MM.1S (cell line): ENCODE measurements at regions not wholly inside any gene's neighbourhood (a gene's known extent, or its start where the extent isn't known, plus 50 kb on each side); places are given as distances from the start of the nearest gene placed in this dataset.

ENCODE experiments used
- EZH2phosphoT487 ChIP-seq: fragments of 300-600 bp; sonication (generic); IDR thresholded peaks from 2 replicates; pipeline ENCODE4 v1.6.1; 2018; ENCODE audit warnings: antibody characterized with exemption, low read length
- TF ChIP-seq, protein P1 (sequence below): fragments of 300-600 bp; sonication (generic); IDR thresholded peaks from 2 replicates; pipeline ENCODE4 v1.5.1; 2016; ENCODE audit warnings: antibody characterized with exemption, low read length, mixed read lengths

DNA sequence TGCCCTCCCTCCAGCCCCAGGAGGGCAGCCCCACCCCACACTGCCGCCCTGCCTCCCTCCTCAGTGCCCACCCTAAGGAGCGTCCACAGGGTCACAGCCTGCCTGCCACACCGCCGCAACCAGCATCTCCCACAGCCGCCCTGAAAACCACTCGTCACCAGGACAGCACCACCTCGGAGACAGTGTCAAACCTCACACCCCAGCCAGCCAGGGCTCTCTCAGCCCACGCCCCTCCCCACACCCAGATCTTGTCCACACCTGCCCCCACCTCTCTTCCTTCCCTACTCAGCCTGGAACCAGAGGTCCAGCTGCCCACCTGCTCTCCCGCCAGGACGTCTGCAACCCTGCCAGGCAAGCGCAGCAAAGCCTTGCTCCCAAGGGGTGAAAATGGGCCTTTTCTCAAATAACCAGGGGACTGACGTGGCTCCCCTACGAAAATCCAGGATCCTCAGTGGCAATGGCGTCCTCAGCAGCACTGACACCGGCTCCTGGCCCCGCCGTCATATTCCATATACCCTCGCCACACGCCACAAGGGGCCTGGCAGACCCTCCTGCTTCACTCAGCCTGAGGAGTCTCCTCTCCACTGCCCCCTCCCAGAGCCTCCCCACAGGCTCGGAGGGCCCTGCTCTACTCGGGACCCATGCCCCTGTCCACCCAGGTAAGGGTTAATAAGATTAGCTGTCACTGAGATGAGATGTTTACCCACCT, 71.0 kb upstream of the ADAMTS2 start:
- TF ChIP-seq, protein P1, sequence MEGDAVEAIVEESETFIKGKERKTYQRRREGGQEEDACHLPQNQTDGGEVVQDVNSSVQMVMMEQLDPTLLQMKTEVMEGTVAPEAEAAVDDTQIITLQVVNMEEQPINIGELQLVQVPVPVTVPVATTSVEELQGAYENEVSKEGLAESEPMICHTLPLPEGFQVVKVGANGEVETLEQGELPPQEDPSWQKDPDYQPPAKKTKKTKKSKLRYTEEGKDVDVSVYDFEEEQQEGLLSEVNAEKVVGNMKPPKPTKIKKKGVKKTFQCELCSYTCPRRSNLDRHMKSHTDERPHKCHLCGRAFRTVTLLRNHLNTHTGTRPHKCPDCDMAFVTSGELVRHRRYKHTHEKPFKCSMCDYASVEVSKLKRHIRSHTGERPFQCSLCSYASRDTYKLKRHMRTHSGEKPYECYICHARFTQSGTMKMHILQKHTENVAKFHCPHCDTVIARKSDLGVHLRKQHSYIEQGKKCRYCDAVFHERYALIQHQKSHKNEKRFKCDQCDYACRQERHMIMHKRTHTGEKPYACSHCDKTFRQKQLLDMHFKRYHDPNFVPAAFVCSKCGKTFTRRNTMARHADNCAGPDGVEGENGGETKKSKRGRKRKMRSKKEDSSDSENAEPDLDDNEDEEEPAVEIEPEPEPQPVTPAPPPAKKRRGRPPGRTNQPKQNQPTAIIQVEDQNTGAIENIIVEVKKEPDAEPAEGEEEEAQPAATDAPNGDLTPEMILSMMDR: no peak
- no peak for TF ChIP-seq EZH2phosphoT487
